ENCODE measurements at regions not wholly inside any gene's neighbourhood (a gene's known extent, or its start where the extent isn't known, plus 50 kb on each side); places are given as distances from the start of the nearest gene placed in this dataset.
"Not testable (repeated sequence)": the region's sequence is repeated elsewhere in the genome, so short reads cannot be mapped to it uniquely, and the experiment has no call there.

DNA sequence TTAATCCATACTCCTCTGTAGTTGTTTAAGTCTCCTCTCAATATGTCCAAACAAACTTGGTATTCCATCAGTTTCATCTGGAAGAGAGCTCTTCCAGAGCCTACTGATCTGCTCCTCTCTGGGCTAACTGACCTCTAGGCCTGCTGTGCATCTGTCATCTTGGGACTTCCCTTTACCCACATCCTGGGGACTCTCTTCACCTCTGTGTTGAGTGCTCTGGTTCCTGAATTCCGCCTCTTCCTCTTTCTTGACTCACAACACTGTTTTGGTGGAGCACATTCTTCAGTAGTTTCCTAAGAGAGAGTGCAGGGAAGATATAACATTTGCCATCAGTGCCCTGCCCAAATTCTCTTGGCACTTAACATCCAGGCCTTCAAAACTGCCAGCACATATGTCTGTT, 55.9 kb upstream of the NOTCH2NLA start:
- FAIRE-seq; DNase-seq (ENCODE audit: low read depth, low spot score); BruUV-seq (replicated peaks); intact Hi-C loops (cut with micrococcal nuclease); H3K27me3 ChIP-seq (ENCODE audit: control insufficient read depth in 2 of 2, insufficient read depth in 2 of 2, low read length in 2 of 2); dilution Hi-C loops (cut with MboI; ENCODE audit: extremely low pct_ligation_motif_present, low sequenced_read_pairs); H3K27ac ChIP-seq (ENCODE audit: insufficient read depth, low read depth, low read length); H3K4me1 ChIP-seq (ENCODE audit: control insufficient read depth, extremely low read depth, insufficient read depth, low read length); H3K9ac ChIP-seq (replicated peaks; ENCODE audit: extremely low read depth, insufficient read depth, low read length); H2AFZ ChIP-seq (ENCODE audit: low read depth, low read length); H3K9me1 ChIP-seq (replicated peaks; ENCODE audit: control insufficient read depth, extremely low read depth, insufficient read depth, low read length); H3K79me2 ChIP-seq (ENCODE audit: control insufficient read depth, insufficient read depth, low read length); H3K36me3 ChIP-seq (ENCODE audit: control insufficient read depth in 2 of 2, extremely low read depth in 1 of 2, insufficient read depth in 2 of 2, low read length in 2 of 2); H3K9me3 ChIP-seq (replicated peaks; ENCODE audit: control insufficient read depth, insufficient read depth, low read length); CTCF ChIA-PET; H3K4me2 ChIP-seq (ENCODE audit: insufficient read depth, low read length); H4K20me1 ChIP-seq (replicated peaks; ENCODE audit: control insufficient read depth, extremely low read depth, insufficient read depth, low read length); H3K4me3 ChIP-seq (replicated peaks in 1 of 3; ENCODE audit: insufficient read depth in 1 of 3, low read depth in 1 of 3, low read length in 3 of 3); POLR2A ChIA-PET: not testable (repeated sequence)

DNA sequence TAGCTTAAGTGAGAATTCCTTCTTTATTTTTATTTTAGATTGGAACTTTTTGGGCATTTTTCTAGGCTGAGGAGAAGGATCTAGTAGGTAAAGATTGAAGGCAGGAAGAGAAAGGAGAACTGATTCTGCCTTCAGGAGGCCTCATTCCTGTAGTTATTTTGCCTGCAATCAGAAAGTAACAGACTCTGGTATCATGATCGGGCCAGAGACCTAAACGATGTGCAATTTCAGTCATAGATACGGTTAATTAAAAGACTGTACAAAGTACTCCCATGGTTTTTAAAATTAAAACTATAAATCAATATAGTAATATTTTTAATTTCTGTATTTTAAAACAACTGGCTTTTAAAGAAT, 54.7 kb upstream of the NOTCH2NLA start:
- H4K20me1 ChIP-seq (replicated peaks; ENCODE audit: control insufficient read depth, extremely low read depth, insufficient read depth, low read length); H3K27me3 ChIP-seq (ENCODE audit: control insufficient read depth in 2 of 2, insufficient read depth in 2 of 2, low read length in 2 of 2); BruUV-seq (replicated peaks); dilution Hi-C loops (cut with MboI; ENCODE audit: extremely low pct_ligation_motif_present, low sequenced_read_pairs); H2AFZ ChIP-seq (ENCODE audit: low read depth, low read length); H3K79me2 ChIP-seq (ENCODE audit: control insufficient read depth, insufficient read depth, low read length); CTCF ChIA-PET; POLR2A ChIA-PET; H3K4me1 ChIP-seq (ENCODE audit: control insufficient read depth, extremely low read depth, insufficient read depth, low read length); intact Hi-C loops (cut with micrococcal nuclease); H3K27ac ChIP-seq (ENCODE audit: insufficient read depth, low read depth, low read length); H3K4me2 ChIP-seq (ENCODE audit: insufficient read depth, low read length); H3K9me1 ChIP-seq (replicated peaks; ENCODE audit: control insufficient read depth, extremely low read depth, insufficient read depth, low read length); H3K9ac ChIP-seq (replicated peaks; ENCODE audit: extremely low read depth, insufficient read depth, low read length); H3K9me3 ChIP-seq (replicated peaks; ENCODE audit: control insufficient read depth, insufficient read depth, low read length); H3K36me3 ChIP-seq (ENCODE audit: control insufficient read depth in 2 of 2, extremely low read depth in 1 of 2, insufficient read depth in 2 of 2, low read length in 2 of 2); FAIRE-seq; DNase-seq (ENCODE audit: low read depth, low spot score); H3K4me3 ChIP-seq (replicated peaks in 1 of 3; ENCODE audit: insufficient read depth in 1 of 3, low read depth in 1 of 3, low read length in 3 of 3): not testable (repeated sequence)

DNA sequence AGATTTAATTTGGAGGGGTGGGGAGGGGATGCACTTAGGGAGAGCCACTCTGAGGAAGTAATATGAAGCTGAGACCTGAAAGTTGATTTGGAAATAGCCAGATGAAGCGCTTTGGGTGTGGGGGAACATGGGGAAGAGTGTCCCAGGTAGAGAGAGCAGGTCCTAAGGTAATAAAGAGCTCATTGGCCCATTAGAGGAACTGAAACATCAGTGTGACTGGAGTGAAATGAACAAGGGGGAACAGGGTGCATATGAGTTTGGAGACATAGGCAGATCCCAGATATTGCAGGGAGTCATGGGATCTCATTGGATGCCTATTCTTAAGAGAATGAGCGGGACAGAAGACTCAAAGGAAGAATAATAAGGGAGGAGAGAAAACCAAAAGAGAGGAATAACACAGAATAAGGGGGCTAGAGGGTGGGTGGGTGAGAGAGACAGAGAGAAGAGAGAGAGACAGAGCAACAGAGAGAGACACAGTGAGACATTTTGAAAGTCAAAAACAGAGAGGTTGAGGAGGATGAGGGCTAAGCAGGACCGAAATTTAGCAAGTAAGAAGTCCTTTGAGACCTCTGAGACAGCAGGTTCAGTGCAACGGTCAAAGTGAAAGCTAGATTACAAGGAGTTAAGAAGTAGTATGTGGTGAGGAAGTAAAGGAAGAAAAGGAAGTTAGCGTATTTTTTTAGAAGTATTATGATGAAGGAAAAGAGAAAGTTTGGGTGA, 54.1 kb upstream of the NOTCH2NLA start:
- H3K9me3 ChIP-seq (replicated peaks; ENCODE audit: control insufficient read depth, insufficient read depth, low read length); dilution Hi-C loops (cut with MboI; ENCODE audit: extremely low pct_ligation_motif_present, low sequenced_read_pairs): not testable (repeated sequence)

DNA sequence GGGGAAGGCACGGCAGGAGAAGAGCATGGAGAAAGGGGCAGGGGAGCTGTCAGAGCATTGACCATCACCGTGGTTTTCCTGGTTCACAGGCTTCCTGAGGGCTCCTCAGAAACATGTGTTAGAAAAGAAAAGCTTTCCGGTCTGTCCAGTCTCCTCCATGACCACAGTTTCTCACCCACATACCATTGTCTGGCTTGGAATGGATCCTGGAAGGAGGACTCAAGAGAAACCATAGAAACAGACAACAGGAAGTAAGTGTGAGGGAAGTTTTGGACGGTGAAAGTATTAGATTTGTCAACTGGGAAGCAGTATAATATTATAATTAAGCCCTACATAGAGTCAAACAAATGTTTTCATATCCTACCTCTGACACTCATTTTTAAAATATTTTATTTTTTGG, 52.7 kb upstream of the NOTCH2NLA start:
- H3K36me3 ChIP-seq (ENCODE audit: control insufficient read depth in 2 of 2, extremely low read depth in 1 of 2, insufficient read depth in 2 of 2, low read length in 2 of 2); intact Hi-C loops (cut with micrococcal nuclease); H3K27ac ChIP-seq (ENCODE audit: insufficient read depth, low read depth, low read length); H3K4me1 ChIP-seq (ENCODE audit: control insufficient read depth, extremely low read depth, insufficient read depth, low read length); H3K9ac ChIP-seq (replicated peaks; ENCODE audit: extremely low read depth, insufficient read depth, low read length); H4K20me1 ChIP-seq (replicated peaks; ENCODE audit: control insufficient read depth, extremely low read depth, insufficient read depth, low read length); POLR2A ChIA-PET; FAIRE-seq; dilution Hi-C loops (cut with MboI; ENCODE audit: extremely low pct_ligation_motif_present, low sequenced_read_pairs); DNase-seq (ENCODE audit: low read depth, low spot score); BruUV-seq (replicated peaks); H3K27me3 ChIP-seq (ENCODE audit: control insufficient read depth in 2 of 2, insufficient read depth in 2 of 2, low read length in 2 of 2); H3K4me3 ChIP-seq (replicated peaks in 1 of 3; ENCODE audit: insufficient read depth in 1 of 3, low read depth in 1 of 3, low read length in 3 of 3); H3K4me2 ChIP-seq (ENCODE audit: insufficient read depth, low read length); H3K9me1 ChIP-seq (replicated peaks; ENCODE audit: control insufficient read depth, extremely low read depth, insufficient read depth, low read length); H3K9me3 ChIP-seq (replicated peaks; ENCODE audit: control insufficient read depth, insufficient read depth, low read length); H2AFZ ChIP-seq (ENCODE audit: low read depth, low read length); H3K79me2 ChIP-seq (ENCODE audit: control insufficient read depth, insufficient read depth, low read length); CTCF ChIA-PET: not testable (repeated sequence)

More for the DNA sequence above, 54.1 kb upstream of the NOTCH2NLA start:
- H3K4me3 ChIP-seq (replicated peaks in 1 of 3; ENCODE audit: insufficient read depth in 1 of 3, low read depth in 1 of 3, low read length in 3 of 3); POLR2A ChIA-PET; FAIRE-seq; H3K36me3 ChIP-seq (ENCODE audit: control insufficient read depth in 2 of 2, extremely low read depth in 1 of 2, insufficient read depth in 2 of 2, low read length in 2 of 2); H4K20me1 ChIP-seq (replicated peaks; ENCODE audit: control insufficient read depth, extremely low read depth, insufficient read depth, low read length); CTCF ChIA-PET; H3K9ac ChIP-seq (replicated peaks; ENCODE audit: extremely low read depth, insufficient read depth, low read length); BruUV-seq (replicated peaks); H3K9me1 ChIP-seq (replicated peaks; ENCODE audit: control insufficient read depth, extremely low read depth, insufficient read depth, low read length); H3K4me2 ChIP-seq (ENCODE audit: insufficient read depth, low read length); DNase-seq (ENCODE audit: low read depth, low spot score); H2AFZ ChIP-seq (ENCODE audit: low read depth, low read length); H3K4me1 ChIP-seq (ENCODE audit: control insufficient read depth, extremely low read depth, insufficient read depth, low read length); H3K27me3 ChIP-seq (ENCODE audit: control insufficient read depth in 2 of 2, insufficient read depth in 2 of 2, low read length in 2 of 2); H3K27ac ChIP-seq (ENCODE audit: insufficient read depth, low read depth, low read length); H3K79me2 ChIP-seq (ENCODE audit: control insufficient read depth, insufficient read depth, low read length); intact Hi-C loops (cut with micrococcal nuclease): not testable (repeated sequence)
